ENCODE measurements at regions not wholly inside any gene's neighbourhood (a gene's known extent, or its start where the extent isn't known, plus 50 kb on each side); places are given as distances from the start of the nearest gene placed in this dataset.

- TF ChIP-seq CTCF (IDR thresholded peaks at IDR 0.05) (no peak), POLR2A (IDR thresholded peaks at IDR 0.05) (no peak), POLR2AphosphoS5 (IDR thresholded peaks at IDR 0.05) (no peak)
Observed at GRCh38 chr10:60453036-60453435, 63.4 kb upstream of the ANK3 start.
